ENCODE measurements at regions not wholly inside any gene's neighbourhood (a gene's known extent, or its start where the extent isn't known, plus 50 kb on each side); places are given as distances from the start of the nearest gene placed in this dataset.

DNA sequence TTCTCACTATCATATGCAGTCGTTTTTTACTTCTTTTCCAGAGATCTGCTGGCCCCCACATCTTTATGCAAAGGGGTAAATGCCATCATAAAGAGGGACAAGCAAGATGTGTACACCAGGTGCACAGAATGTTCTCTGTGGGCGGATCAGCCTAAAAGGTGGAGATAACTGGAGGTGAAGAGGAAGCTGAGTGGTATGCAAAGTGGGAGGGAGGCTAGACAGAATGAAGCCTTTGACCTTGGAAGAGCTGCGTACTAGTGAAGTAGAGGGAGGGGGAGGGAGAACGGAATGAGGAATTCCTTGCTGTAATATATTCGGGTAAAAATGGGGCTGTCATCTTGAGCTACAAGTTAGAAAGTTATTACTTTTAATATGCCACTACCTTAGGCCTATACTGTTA, 287.5 kb upstream of the VRK2 start:
- no peak for DNase-seq

DNA sequence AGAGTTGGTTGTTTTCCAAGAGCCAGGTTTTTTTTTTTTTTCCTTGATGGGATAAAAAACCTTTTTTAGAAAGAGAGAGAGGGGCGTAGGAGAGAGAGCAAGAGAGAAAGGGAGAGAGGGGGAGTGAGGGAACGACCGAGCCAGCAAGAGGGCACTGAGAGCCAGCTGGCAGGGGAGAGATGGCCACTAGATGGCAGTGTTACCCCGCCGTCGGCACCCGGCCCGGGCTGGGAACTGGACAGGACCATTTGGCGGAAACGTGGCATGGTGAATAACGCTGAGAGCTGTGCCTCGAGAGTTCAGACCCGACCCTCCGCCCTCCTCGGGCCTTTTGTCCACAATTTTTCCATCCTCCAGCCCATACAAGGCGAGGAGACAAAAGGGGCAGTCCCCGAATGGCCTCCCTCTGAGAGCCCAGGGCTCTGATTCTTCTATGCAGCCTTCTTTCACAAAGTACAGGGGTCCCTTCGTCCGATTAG, 286.7 kb upstream of the VRK2 start:
- DNase-seq = peak; percentile 72

DNA sequence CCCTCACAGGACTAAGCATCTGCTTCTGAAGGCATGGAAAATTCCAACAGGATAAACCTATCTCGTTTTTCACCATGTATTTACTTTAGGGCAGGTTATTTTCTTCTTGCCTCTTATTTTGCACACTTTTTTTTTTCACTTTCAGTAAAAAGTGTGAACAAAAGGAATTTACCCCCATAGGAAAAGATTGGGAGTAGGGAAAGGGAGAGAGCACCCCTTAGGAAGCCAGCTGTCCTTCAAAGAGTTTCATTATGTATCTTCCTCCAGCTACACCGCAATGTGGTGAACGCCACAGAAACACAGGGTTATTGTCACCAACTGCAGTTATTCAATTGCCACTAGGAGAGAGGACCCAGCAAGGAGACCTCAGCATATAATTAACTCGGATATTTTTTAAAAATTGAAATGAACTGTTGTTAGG, 286.2 kb upstream of the VRK2 start:
- no peak for DNase-seq

DNA sequence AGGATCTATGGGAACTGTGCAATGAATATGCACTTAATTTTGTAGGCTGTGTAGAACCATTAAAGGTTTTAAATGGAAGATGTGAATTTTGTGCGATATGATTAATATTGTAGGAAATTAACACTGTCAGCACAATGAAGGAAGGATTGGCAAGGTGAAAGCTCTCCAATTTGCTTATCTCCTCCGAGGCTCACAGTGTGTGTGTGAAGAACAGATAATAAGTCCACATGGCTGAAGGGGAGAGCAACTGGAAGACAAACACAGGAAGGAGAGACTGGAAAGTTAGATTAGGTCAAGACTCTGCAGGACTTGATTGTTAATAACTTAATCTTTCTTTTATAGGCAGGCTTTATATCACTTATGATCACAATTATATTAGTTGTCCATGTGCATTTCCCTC, 269.7 kb upstream of the VRK2 start:
- no peak for DNase-seq

DNA sequence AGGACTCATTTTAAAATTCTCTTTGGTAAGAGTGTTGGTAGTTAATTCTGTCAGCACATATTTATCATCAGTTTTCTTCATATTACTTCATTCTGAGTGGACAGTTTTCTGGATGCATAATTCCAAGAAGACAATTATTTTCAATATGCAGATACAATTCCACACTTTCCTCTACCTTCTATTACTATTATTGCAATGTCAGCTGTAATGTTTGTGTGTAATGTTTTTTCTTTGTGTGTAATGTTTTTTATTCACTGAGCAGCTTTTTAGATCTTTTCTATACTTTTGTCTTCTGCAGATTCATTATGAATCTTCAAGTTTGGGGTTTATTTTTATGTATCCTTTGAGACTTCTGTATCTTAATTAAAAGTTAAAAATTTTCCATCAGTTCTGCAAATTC, 264.0 kb upstream of the VRK2 start:
- no peak for DNase-seq

DNA sequence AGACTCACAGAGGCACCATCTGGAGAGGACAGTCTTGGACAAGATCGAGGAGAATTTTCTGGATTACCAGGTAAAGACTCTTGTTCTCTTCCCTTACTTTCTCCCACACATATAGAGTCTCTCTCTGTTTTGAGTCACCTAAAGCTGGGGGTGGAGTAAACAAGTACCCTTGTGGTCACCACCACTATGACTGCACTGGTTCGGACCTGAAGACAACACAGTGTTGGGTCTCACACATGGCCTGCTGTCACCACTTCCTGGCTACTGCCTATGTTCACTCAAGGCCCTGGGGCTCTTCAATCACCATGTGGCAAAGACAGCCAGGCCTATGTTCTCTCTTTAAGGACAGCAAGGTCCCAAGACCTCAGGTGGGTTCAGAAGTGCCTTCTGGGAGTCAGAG, 253.3 kb upstream of the VRK2 start:
- DNase-seq = no peak

DNA sequence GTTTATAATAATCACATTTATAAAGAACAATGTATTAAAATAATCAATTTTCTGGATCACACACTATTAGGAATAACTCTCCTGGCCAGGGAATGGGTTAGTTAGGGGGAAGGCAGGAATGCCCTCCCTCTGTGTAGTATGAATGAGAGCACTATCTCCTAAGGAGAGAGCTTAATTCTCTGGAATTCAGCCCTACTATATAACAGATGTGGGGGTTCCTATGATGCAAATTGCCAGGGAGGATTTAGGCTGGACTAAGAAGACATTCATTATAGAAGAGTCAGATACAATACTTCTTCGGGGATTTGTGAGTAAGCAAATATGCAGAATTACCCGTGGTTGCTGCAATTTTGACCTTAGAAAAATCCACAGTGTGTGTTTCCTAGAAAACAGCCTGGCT, 250.1 kb upstream of the VRK2 start:
- DNase-seq = no peak

DNA sequence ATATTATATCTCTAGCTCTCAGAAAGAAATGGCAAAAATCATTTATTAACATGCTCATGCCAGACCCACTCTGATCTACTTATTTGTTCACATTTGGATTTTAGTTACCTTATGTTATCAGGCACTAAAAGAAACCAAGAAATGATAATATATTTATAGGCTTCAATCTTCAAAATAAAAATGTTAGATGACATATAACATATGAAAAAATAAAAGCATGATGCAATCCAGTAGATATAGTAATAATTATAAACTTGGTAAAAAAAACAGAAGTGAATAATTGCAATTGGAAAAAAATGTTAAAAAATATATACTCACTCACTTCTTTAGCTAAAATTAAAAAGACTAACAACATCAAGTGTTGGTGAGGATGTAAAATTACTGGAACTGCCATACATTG, 248.3 kb upstream of the VRK2 start:
- DNase-seq = no peak

DNA sequence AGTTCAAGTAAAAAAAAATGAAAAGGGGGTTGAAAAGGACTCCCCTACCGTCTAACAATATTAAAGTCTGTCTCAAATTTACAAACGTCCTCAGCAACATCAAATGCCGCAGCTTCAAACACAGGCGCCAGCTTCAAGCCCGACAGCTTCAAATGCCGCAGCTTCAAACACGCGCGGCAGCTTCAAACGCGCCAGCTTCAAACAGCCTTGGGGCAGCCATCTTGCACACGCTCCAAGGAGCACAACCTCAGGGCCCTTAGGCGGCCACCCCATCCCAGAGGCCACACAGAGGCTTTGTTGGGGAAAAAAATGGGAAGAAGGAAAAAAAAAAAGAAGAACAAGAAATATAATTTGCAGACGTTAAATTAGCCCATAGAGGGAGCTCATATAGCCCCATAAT, 244.4 kb upstream of the VRK2 start:
- no peak for DNase-seq

DNA sequence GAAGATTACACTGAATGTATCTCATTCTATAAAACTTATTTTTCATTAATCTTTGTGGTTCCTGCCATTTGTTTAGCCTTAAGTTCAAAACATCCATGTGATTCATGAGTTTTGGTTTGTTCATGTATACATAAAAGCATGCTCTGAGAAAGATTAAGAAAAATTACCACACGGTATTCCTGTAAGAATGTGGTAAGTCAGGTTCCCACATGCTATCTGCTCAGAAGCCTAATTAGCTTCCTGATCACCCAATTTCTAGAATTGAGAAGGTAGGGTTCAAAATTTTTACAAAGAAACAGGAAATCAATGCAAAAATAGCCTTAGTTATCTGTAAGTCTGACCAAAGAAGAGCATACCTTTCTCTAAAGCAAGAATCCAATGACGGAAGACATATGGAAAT, 241.6 kb upstream of the VRK2 start:
- no peak for DNase-seq

DNA sequence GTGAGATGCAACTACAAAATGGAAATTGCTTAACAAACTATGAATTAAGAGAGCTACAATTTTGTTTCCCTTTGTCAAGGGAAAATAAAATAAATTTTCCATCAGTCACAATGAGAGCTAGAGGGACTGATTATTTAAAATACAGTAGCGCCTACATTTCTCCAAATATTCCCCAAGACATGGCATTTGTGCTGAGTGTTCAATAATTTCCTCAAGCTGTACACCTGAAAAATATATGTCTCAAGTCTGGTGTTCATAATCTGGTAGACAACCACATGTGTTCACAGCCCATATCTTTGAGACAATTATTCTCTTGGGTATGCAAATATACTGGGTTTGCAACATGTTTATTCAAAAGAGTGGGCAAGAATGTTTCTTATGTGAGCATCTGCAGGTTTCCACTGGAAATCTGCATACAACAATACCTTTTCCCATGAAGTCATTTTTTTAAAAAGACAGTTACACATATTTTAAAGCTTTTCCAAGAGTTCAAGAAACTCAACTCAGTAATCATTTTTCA, 240.1 kb upstream of the VRK2 start:
- no peak for DNase-seq

DNA sequence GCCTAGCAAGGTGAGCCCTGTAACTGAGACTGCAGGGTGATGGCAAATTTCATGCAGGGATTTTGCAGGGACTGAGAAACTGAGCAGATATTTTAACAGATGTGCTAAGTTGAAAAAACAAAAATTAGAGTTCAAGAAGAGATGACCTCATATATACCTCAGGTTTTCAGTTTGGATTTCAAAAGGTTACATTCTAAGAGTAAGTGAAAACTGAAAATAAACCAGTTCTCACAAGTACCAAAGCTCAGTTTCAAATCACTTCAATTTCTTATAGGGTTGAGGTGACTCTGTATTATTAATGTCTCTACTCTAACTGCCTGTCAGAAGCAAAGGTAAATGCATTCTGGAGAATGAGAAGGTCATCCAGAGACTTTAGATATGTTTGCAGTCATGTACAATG, 237.4 kb upstream of the VRK2 start:
- no peak for DNase-seq

DNA sequence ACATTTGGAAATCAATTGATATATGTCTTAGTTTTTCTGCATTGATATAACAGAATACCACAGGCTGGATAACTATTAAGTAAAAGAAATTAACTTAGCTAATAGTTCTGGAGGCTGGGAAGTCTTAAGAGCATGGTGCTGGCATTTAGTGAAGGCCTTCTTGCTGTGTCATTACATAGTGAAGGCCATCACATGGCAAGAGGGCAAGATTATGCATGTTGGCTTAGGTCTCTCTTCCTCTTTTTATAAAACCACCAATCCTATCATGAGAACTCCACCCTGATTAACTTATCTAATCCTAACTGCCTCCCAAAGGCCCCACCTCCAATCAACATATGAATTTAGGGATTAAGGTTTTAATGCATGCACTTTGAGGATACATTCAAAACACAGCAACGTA, 225.5 kb upstream of the VRK2 start:
- no peak for DNase-seq

DNA sequence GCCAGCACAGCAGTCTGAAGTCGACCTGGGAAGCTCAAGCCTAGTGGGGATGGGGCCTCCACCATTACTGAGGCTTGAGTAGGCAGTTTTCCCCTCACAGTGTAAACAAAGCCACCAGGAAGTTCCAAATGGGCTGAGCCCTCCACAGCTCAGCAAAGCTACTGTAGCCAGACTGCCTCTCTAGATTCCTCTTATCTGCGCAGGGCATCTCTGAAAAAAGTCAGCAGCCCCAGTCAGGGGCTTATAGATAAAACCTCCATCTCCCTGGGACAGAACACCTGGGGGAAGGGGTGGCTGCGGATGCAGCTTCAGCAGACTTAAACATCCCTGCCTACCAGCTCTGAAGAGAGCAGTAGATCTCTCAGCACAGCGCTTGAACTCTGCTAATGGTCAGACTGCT, 218.4 kb upstream of the VRK2 start:
- no peak for DNase-seq

DNA sequence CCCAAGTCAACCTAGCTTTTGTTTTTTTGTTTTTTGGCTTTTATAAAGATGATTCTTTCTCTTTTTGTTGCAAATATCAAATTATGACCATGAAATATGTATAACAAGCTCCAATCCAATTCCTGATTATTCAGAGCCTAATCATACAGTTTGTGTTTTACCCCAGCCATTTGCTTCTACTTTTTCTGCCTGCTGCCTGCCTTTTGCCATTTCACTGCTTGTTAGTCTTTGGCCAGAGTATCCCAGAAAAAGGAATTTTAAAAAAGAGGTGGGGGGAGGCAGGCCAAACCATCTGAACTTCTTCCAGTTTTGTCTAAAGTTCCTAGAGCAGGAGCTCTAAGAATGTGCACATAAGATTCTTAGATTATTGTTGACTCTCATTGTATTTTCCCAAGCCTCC, 211.9 kb upstream of the VRK2 start:
- no peak for DNase-seq

DNA sequence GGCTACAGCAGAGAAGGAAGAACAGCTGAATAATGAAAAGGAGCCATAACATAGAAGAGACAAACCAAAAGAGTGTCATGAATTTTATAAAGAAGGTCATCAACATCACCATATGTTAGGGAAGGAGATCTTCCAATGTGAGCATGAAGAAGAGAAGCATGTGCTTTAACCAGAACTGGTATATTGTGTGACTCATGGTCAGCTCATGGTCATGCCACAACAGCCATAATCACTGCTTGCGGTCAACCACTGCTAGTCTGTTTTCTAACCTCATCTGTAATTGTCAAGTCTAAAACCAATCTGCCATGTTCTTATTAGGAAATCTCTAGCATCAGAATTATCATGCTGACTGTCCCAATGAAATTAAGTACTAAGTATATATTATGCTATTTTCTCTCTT, 204.1 kb upstream of the VRK2 start:
- DNase-seq = no peak

DNA sequence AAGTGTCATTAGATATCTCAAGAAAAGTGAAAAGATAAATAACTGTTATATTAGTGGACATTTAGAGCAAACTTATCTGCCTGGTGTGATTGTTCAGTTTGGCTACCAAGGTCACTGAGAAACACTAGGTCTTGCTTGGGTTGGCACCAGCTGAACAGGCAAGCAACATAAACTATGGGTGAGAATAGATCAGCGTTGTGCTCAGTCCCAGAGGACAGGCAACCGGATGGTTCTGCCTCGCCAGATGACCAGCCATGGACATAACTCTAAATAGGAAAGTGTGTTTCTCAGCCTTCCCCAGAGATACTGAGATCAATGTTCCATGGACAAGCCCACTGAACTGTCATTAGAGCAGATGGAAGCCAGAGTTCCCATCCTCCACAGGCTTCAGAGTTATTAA, 203.4 kb upstream of the VRK2 start:
- DNase-seq = no peak

DNA sequence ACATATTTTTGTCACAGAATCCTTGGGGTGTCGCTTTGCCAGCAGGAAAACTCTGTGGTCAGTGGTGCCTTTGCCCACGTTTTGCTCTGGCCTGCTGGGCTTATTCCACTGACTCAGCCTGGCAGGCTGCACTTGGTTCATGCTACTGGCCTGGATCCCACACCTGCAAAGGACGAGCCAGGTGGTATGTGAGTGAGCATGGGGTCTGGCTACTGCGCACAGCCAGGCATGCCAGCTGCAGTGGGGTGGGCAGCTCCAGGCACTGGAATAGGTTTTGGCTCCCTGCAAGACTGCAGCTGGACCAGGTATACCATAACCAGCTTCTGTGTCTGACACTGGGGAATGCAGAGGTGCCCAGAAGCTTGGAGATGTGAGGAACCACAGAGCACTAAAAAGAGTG, 197.9 kb upstream of the VRK2 start:
- DNase-seq = no peak

DNA sequence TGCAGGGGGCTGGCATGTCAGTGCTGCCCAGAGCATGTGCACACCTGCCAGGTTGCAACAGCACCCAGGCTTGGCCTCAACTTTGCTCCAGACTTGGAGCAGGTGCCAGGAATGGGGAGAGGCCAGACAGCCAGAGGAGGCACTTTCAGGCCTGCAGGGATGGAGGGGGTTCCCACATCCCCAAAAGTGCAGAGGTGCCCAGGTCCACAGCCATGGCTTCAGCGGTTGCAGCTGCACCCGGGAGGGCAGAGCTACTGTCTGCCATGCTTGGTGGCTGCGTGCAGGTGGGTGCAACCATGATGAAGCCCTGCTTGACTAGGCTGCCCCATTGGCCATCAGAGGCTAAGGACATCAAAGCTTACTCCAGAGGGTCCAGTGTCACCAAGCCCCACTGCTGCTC, 196.8 kb upstream of the VRK2 start:
- DNase-seq = no peak

DNA sequence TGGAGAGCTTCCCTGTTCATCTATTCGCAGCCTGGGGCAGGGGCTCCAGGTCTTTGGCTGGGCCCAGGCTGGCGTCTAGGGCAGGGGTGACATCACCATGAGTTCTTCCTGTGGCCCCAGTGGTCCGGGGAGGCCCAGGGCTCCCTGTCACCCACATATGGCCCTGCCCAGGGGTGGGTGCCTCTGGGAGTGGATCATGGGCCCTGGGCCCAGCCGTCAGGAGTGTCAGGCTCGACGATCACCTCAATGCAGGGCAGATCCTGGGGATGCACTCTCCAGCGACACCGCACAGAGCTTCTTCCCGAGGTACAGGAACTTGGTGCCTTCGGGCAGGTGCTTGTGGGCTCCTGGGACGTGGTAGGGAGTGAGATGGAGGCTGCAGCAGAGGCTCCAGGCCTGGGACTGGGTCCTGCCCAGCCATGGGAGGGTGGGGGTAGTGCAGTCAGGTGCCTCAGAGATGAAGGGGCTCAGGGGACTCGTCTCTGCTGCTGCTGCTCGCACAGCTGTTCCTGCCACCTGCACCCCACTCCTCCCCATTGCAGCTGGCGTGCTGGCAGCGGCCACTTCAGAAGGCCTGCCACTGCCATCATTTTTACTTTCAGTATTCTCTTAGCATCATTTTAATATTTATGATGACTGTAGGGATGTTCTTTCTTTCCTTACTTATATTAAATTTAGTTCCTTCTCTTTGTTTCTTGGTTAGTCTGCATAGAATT, 196.0 kb upstream of the VRK2 start:
- DNase-seq = no peak

DNA sequence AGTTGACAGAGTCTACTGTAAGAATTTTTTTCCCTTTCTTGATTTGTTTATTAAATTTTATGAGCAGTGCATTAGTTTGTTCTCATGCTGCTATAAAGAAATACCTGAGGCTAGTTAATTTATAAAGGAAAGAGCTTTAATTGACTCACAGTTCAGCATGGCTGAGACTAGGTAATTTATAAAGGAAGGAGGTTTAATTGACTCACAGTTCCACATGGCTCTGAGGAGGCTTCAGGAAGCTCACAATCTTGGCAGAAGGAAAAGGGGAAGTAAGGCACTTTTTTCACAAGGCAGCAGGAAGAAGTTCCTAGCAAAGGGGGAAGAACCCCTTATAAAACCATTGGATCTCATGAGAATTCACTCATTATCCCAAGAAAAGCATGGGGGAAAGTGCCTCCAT, 191.4 kb upstream of the VRK2 start:
- no peak for DNase-seq

DNA sequence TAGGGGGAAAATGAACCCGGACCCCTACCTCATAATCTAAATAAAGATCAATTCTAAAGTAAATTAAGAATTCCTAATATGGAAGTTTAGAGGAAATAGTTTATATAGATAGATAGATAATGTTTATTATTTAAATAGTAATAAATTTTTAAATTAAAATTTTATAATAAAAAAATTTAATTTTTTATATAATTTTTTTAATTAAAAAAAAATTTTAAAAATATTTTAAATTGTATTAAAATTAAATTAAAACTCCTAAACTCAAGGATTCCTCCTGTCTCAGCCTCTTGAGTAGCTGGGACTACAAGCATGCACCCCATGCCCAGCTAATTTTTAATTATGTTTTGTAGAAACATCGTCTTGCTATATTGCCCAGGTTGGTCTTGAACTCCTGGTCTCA, 186.9 kb upstream of the VRK2 start:
- DNase-seq = no peak

DNA sequence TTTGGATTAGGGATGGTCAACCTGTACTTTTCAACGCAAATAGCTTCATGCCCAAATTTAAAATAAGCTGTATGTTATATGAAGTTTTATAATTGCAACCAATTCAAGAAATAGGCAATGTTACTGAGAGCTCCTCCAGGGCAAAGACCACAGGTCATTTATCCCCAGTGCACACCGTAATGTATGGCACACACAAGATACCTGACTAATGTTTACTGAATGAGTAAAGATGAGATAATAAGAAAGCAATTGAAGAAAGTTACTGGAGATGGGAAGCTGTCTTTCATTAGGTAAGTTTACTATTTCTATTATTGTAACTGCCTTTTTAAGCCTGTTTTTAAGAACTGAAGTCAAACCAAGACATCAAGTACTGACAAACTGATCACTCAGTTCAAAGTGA, 184.5 kb upstream of the VRK2 start:
- DNase-seq = no peak

DNA sequence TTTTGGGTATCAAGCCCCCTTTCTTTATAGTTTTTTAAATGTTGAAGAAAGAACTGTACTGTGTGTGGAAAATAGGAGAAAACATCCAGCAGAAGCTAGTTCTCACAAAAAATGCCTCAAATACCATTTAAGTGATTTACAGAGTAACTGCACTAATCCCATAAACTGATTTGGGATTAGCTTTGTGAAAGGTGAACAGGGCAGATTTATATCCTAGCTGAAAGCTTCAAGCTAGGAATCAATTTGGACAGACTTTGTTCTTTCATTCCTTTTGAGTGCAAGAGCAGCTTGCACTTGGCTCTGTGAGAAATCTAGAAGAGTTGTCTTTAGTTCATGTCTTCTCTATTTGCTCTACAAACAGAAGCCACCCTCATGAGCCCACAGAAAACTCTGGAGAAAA, 183.9 kb upstream of the VRK2 start:
- DNase-seq = no peak

DNA sequence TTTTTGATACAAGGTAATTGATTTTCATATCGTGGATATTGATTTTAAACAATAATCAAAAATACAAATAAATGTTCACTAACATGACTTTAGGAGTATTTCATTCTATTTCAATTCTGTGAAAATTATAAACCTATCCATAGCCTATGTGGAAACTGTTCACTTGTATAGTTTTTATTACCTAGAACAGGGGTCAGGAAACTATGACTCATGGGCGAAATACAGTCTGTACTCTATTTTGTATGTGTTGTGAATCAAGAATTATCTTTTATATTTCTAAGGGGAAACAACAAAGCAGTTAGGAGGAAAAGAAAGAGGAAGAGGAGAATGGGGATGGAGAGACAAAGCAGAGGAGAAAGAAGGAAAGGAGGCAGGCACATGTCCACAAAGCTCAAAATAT, 181.7 kb upstream of the VRK2 start:
- no peak for DNase-seq
